ENCODE measurements at regions not wholly inside any gene's neighbourhood (a gene's known extent, or its start where the extent isn't known, plus 50 kb on each side); places are given as distances from the start of the nearest gene placed in this dataset.

- no peak for TF ChIP-seq CTCF (IDR thresholded peaks at IDR 0.05)
- TF ChIP-seq POLR2A (IDR thresholded peaks at IDR 0.05) = no peak
Measured at GRCh38 chr3:177689077-177689476, 491.8 kb upstream of the TBL1XR1 start.
